ENCODE measurements at regions not wholly inside any gene's neighbourhood (a gene's known extent, or its start where the extent isn't known, plus 50 kb on each side); places are given as distances from the start of the nearest gene placed in this dataset.

DNA sequence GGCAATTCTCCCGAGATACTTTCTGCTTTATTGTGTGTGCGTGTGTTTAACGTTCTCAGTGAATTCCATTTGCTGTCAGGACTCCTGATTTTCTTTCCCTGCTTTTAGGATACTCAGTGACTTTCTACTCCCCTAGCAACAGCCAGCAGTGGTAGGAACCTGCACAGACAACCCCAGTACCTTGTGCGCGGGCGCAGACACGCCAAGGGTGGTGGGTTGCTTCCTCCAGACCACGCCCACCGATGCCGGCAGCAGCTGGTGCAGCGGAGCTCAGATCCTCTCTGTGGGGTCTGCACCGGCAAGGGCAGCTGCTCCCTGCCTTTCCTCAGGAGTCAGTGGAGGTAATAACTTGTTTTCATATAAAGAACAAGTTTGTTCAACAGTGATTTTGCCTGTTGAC, 225.1 kb upstream of the NDN start:
- TF ChIP-seq, protein P1, sequence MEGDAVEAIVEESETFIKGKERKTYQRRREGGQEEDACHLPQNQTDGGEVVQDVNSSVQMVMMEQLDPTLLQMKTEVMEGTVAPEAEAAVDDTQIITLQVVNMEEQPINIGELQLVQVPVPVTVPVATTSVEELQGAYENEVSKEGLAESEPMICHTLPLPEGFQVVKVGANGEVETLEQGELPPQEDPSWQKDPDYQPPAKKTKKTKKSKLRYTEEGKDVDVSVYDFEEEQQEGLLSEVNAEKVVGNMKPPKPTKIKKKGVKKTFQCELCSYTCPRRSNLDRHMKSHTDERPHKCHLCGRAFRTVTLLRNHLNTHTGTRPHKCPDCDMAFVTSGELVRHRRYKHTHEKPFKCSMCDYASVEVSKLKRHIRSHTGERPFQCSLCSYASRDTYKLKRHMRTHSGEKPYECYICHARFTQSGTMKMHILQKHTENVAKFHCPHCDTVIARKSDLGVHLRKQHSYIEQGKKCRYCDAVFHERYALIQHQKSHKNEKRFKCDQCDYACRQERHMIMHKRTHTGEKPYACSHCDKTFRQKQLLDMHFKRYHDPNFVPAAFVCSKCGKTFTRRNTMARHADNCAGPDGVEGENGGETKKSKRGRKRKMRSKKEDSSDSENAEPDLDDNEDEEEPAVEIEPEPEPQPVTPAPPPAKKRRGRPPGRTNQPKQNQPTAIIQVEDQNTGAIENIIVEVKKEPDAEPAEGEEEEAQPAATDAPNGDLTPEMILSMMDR (conservative IDR thresholded peaks at IDR 0.05) = no peak
- TF ChIP-seq EZH2 (IDR thresholded peaks at IDR 0.05; ENCODE audit: low read depth) = no peak

Data from PC-9 (cell line).